ENCODE measurements at regions not wholly inside any gene's neighbourhood (a gene's known extent, or its start where the extent isn't known, plus 50 kb on each side); places are given as distances from the start of the nearest gene placed in this dataset.

DNA sequence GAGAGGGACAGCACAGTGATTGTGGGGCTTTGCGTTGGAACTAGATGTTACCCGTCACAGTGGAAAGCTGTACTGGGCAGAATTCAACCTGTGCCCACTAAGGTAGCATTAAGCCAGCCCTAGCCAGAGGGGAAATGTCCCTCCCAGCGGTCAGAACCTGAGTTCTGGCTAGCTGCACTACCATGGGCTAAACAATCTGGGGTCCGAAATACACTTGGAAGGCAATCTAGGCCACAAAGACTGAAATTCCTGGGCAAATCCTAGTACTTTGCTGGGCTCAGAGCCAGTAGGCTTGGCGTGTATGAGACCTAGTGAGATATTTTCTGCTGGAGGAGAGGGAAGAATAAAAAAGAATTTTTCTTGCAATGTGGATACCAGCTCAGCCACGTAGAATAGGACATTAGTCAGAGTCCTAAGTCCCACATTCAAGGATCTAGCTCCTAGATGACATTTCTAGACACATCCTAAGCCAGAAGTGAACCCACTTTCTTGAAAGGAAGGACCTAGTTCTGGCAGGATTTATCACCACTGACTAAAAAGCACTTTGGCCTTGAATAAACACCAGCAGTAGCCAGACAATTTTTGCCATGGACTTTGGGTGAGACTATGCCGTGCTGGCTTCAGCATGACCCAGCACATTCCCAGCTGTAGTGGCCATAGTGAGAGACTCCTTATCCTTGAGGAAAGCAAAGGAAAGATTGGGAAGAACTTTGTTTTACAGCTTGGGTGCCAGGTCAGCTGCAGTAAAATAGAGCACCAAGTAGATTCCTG lies 618.0 kb downstream of the BRINP1 start:
- TF ChIP-seq, protein P1, sequence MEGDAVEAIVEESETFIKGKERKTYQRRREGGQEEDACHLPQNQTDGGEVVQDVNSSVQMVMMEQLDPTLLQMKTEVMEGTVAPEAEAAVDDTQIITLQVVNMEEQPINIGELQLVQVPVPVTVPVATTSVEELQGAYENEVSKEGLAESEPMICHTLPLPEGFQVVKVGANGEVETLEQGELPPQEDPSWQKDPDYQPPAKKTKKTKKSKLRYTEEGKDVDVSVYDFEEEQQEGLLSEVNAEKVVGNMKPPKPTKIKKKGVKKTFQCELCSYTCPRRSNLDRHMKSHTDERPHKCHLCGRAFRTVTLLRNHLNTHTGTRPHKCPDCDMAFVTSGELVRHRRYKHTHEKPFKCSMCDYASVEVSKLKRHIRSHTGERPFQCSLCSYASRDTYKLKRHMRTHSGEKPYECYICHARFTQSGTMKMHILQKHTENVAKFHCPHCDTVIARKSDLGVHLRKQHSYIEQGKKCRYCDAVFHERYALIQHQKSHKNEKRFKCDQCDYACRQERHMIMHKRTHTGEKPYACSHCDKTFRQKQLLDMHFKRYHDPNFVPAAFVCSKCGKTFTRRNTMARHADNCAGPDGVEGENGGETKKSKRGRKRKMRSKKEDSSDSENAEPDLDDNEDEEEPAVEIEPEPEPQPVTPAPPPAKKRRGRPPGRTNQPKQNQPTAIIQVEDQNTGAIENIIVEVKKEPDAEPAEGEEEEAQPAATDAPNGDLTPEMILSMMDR (IDR thresholded peaks at IDR 0.05): no peak
- TF ChIP-seq EZH2 (IDR thresholded peaks at IDR 0.05) (no peak), EZH2phosphoT487 (IDR thresholded peaks at IDR 0.05) (no peak)
